ENCODE measurements at regions not wholly inside any gene's neighbourhood (a gene's known extent, or its start where the extent isn't known, plus 50 kb on each side); places are given as distances from the start of the nearest gene placed in this dataset.

DNA sequence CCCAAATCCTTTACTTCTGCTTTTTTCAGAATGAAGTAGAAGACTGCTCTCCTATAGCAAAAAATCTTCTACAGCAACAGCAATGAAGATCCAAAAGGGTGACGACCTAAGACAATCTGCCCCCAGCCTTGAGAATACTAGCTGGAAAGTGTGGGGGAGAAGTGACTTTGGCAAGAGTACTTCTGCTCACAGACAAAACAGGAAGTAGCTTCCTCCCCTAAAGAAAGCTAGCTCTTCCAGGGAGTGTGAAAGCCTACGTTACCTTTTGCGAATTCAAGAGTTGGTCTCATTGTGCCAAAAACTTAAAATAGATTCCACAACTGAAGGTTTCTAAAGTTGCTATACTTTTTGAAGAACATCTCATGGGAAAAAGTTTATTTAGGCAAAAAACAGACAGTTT lies 1069.2 kb upstream of the CHAC2 start:
- TF ChIP-seq, protein P1, sequence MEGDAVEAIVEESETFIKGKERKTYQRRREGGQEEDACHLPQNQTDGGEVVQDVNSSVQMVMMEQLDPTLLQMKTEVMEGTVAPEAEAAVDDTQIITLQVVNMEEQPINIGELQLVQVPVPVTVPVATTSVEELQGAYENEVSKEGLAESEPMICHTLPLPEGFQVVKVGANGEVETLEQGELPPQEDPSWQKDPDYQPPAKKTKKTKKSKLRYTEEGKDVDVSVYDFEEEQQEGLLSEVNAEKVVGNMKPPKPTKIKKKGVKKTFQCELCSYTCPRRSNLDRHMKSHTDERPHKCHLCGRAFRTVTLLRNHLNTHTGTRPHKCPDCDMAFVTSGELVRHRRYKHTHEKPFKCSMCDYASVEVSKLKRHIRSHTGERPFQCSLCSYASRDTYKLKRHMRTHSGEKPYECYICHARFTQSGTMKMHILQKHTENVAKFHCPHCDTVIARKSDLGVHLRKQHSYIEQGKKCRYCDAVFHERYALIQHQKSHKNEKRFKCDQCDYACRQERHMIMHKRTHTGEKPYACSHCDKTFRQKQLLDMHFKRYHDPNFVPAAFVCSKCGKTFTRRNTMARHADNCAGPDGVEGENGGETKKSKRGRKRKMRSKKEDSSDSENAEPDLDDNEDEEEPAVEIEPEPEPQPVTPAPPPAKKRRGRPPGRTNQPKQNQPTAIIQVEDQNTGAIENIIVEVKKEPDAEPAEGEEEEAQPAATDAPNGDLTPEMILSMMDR (IDR thresholded peaks at IDR 0.05) = no peak
- TF ChIP-seq POLR2A (IDR thresholded peaks at IDR 0.05) = no peak
